GM19372 (cell line): ENCODE measurements at regions not wholly inside any gene's neighbourhood (a gene's known extent, or its start where the extent isn't known, plus 50 kb on each side); places are given as distances from the start of the nearest gene placed in this dataset.
"Not testable (repeated sequence)": the region's sequence is repeated elsewhere in the genome, so short reads cannot be mapped to it uniquely, and the experiment has no call there.

Experiments
- ATAC-seq: cut with Tn5 transposase; IDR thresholded peaks from one replicate; pipeline ENCODE4 v1.9.1; 2021; ENCODE audit warnings: mild to moderate bottlenecking, low read depth, moderate library complexity; ENCODE audit not compliant: unreplicated experiment

GRCh38 chr1:213452501-213452900, 401.5 kb downstream of the RPS6KC1 start:
- ATAC-seq: no peak

GRCh38 chr1:213457186-213457585, 406.1 kb downstream of the RPS6KC1 start:
- ATAC-seq: no peak

DNA sequence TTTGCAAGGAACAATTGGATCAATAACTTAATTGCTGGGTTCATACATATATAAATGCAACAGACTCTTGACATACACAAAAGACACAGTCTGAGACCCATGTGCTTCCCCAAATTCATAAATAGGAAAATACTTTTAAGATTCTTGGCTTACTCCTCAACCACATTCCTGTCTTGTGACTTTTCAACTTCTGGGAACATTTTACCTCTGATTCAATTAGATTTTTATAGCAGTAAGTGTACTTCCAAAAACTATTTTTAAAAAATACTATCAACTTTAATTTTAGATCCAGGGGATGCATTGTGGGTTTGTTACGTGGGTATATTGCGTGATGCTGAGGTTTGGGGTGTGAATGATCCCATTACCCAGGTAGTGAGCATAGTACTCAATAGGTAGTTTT, 406.7 kb downstream of the RPS6KC1 start:
- ATAC-seq: no peak

- ATAC-seq: not testable (repeated sequence)
Measured at GRCh38 chr1:213462374-213462773, 411.3 kb downstream of the RPS6KC1 start.

DNA sequence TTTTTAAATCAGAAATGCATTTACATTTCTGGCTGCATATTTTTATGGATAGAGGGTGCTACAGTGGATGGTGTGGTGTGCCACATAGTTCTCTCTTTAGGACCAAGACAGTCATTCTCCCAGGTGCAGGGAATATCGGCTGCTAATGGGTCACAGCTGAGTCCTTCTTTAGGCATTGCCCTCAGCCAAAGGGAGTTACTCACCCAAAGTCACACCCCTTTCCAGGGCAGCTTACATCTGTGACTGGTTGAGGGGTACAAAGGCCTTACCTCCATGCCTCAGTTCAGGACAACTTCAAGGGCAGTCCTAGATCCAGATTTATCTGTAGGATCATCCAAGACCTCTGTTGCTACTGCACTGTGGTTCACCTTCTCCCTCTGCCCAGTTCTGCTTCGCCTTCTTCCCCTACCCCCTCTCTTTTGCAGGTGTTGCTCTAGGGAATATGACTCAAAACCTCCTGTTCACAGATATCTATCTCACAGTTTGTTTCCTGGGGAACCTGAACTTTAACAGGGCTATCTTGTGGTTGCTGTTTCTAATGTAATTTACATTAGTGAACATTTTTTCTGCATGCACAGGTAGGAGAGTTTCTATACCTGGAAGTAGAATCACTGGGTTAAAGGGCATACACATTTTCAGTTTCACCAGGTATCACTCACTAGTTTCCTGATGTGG, 413.9 kb downstream of the RPS6KC1 start:
- no peak for ATAC-seq

DNA sequence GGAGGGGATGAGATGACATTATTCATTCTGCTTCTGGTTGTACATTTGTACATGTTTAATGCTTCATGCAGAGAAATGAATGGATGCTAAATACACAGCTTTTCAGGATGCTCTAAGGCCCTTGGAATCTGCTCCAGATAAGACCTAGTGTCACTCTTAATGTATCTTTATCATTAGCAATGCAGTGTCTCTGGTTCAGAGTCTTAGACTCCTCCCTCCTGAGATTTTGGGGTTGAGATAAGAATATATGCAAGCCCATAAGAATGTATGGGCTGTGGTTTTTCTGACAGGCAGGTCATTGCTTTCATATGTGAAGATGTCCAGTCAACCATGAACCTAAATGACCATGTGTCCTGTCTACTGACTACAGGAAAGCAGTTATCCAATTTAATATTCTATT, 415.5 kb downstream of the RPS6KC1 start:
- ATAC-seq: no peak

DNA sequence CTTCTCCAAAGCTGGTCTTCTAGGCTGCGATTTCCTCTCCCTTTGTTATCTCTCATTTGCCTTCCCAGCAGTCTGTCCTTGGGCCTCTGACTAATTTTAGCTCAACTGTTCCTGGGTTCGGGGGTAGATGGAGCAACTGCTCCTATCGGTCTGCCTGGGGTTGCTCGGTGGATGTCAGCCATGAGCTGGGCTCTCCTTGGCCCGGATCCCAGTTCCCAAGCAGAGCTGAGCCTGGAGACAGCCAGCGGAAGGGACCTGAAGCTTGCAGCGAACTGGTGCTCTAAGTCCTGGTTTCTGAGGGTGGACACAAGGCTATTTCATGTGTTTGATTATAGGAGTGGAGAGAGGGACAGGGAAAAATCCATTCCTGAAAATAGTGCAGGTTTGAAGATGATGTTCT, 423.0 kb downstream of the RPS6KC1 start:
- no peak for ATAC-seq

GRCh38 chr1:213481395-213481794, 430.4 kb downstream of the RPS6KC1 start:
- no peak for ATAC-seq

- no peak for ATAC-seq
Measured at GRCh38 chr1:213484333-213484732, 433.3 kb downstream of the RPS6KC1 start.

DNA sequence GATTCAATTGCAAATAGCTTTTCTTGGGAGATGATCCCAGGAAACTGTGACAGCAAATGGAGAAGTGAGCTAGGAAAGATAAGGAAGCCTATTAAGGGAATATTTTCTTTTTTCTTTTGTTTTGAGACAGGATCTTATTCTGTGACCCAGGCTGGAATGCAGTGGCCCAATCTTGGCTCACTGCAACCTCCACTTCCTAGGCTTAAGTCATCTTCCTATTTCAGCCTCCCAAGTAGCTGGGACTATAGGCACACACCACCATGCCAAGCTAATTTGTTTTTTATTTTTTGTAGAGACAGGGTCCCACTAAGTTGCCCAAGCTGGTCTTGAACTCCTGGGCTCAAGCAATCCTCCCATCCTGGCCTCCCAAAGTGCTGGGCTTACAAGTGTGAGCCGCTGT, 433.7 kb downstream of the RPS6KC1 start:
- ATAC-seq: no peak

- no peak for ATAC-seq
Measured at GRCh38 chr1:213486488-213486887, 435.4 kb downstream of the RPS6KC1 start.

DNA sequence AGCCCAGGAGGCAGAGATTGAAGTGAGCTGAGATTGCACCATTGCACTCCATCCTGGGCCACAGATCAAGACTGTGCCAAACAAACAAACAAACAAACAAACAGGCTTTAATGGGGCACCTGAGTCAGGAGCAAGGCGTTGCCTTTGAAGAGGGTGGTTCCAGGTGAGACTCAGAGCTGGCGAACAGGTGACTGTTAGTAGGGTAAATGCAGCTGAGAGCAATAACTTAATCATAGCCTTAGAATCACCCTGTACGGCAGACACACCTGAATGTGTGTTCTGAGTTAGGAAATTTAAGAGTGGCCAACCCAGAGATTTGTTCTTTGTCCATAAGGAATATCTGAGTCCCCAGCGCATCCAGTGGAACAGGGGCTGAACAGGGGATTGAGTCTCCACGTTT, 440.4 kb downstream of the RPS6KC1 start:
- ATAC-seq: no peak

- no peak for ATAC-seq
Measured at GRCh38 chr1:213492161-213493041, 441.4 kb downstream of the RPS6KC1 start.

GRCh38 chr1:213499444-213499843, 448.4 kb downstream of the RPS6KC1 start:
- no peak for ATAC-seq

- no peak for ATAC-seq
Measured at GRCh38 chr1:213507472-213508223, 456.6 kb downstream of the RPS6KC1 start.

DNA sequence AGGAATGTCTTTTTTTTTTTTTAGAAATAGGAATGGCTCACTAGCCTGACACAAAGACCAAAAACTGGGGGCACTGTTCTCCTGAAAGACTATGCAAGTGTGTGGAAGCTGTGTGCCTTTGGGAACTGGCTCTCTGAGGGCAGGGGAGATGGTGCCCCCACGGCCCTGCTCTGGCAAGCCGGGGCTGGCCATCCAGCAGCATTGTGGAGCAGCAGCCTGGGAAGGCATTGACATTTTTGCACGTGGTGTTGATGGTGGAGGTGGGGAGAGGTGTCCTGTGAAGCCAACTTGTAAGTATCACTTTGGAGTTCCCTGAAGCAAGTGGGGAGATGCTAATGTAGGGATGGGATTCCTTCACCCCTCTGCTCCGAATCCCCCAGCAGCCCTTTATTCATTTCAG, 460.1 kb downstream of the RPS6KC1 start:
- no peak for ATAC-seq

GRCh38 chr1:213512316-213512715, 461.3 kb downstream of the RPS6KC1 start:
- no peak for ATAC-seq

DNA sequence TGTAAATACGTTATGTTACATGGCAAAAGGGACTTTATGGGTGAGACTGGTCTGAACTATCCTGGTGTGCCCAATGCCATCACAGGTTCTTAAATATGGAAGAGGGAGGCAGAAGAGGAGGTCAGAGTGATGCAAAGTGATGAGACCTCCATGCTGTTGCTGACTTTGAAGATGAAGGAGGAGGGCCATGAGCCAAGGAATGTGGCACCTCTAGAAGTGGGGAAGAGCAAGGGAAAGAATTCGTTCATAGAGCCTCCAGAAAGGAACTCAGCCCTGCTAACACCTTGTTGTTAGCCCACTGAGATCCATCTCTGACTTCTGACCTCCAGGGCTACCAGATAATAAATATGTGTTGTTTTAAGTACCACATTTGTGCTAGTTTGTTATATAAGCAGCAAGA, 462.0 kb downstream of the RPS6KC1 start:
- ATAC-seq: no peak

GRCh38 chr1:213514408-213515179, 463.6 kb downstream of the RPS6KC1 start:
- ATAC-seq: not testable (repeated sequence)

DNA sequence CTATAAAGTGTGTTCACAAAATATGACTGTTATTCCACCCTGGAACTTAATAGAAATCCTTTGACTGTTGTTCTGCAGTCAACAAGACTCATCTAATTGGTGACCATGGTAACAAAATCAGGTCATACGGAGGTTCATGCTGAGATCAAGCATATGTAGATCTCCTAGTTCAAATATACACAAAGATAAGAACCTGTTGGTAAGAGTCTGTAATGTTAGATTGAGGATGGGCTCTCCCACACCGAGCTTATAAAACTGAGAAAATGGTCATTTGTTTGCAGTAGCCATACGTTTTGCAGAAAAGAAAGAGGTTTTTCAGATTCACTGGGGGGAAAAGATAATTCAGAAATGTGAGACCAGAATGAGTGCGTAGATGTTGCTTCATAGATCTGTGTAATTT, 468.1 kb downstream of the RPS6KC1 start:
- ATAC-seq: no peak
